ENCODE measurements at regions not wholly inside any gene's neighbourhood (a gene's known extent, or its start where the extent isn't known, plus 50 kb on each side); places are given as distances from the start of the nearest gene placed in this dataset.

- TF ChIP-seq ZBTB40 (IDR thresholded peaks at IDR 0.05; ENCODE audit: borderline replicate concordance) (no peak), SRF (IDR thresholded peaks at IDR 0.05; ENCODE audit: low read depth in 2 of 2, low read length in 2 of 2) (no peak), SMAD1 (IDR thresholded peaks at IDR 0.05; ENCODE audit: low read depth, partially characterized antibody) (no peak), ZZZ3 (IDR thresholded peaks at IDR 0.05; ENCODE audit: control insufficient read depth, insufficient read length, low read depth) (no peak), PRDM15 (CRISPR knock-in tag; IDR thresholded peaks at IDR 0.05) (no peak)
Measured at GRCh38 chr6:14732226-14732843, 513.5 kb upstream of the JARID2 start (continued).

All from GM12878 (cell line).